HPDE6-E6E7 (cell line): ENCODE measurements at regions not wholly inside any gene's neighbourhood (a gene's known extent, or its start where the extent isn't known, plus 50 kb on each side); places are given as distances from the start of the nearest gene placed in this dataset.
"Not testable (repeated sequence)": the region's sequence is repeated elsewhere in the genome, so short reads cannot be mapped to it uniquely, and the experiment has no call there.

ENCODE experiments used
- DNase-seq: peaks from one replicate; pipeline ENCODE4 v3.0.0; 2011; ENCODE audit warnings: missing footprints; ENCODE audit errors: extremely low spot score

- not testable (repeated sequence) for DNase-seq
These were observed 306.4 kb downstream of the SEMA3D start for GRCh38 chr7:84880326-84880997.

GRCh38 chr7:84879570-84880325 lies 307.1 kb downstream of the SEMA3D start:
- DNase-seq = no peak

GRCh38 chr7:84877943-84878570 lies 308.8 kb downstream of the SEMA3D start:
- DNase-seq = no peak

DNA sequence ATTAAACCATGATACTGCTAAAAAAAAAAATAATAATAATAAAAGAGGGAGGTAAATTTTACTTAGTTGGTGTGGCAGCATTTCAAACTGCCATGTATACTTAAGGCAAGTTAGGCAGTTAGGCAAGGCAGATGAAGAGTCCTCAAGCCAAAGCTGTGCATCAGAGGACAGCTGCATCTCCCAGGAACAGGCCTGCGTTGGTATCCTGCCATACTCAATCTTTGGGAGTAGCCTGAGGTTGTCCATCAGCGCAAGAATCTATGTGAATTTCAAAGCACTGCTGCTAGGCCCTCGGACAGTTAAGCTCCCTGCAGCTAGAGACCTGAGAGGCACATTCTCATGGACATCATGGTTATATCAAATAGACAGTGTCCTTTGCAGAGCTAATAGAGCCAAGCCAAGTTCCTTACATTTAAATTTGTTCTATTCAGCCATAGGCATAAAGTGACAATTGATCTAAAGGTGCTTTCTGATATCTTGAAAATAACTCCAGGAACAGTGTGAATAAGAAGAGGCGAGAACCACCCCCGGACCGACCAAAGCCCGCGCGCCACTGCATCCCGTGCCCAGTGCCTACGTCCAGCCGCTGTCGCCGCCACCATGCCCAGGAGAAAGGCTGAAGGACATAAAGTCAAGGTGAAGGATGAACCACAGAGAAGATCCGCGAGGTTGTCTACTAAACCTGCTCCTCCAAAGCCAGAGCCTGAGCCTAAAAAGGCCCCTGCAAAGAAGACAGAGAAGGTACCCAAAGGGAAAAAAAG lies 310.6 kb downstream of the SEMA3D start:
- no peak for DNase-seq

- DNase-seq = no peak
These were observed 321.3 kb downstream of the SEMA3D start for GRCh38 chr7:84865560-84865959.

- no peak for DNase-seq
These were observed 329.5 kb downstream of the SEMA3D start for GRCh38 chr7:84857336-84857735.

DNA sequence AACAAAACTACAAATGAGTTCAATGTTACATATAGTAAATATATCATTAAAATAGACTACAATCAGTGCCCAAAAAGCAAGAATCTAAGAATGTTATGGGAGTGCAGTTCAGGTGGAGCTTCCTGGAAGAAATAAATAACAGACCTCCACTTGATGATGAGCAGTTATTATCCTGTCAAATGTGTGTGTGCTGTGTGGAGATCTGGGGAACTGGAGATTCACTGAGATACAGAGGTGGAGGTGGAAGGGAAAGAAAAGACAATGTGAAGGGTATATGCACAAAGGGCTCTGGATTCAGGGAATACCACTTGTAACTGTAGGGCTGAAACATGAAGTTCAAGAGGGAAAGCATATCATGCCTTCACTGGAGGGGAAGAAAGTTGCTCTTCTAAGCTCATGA lies 331.1 kb downstream of the SEMA3D start:
- no peak for DNase-seq

GRCh38 chr7:84848974-84849372 lies 337.9 kb downstream of the SEMA3D start:
- DNase-seq = not testable (repeated sequence)

DNA sequence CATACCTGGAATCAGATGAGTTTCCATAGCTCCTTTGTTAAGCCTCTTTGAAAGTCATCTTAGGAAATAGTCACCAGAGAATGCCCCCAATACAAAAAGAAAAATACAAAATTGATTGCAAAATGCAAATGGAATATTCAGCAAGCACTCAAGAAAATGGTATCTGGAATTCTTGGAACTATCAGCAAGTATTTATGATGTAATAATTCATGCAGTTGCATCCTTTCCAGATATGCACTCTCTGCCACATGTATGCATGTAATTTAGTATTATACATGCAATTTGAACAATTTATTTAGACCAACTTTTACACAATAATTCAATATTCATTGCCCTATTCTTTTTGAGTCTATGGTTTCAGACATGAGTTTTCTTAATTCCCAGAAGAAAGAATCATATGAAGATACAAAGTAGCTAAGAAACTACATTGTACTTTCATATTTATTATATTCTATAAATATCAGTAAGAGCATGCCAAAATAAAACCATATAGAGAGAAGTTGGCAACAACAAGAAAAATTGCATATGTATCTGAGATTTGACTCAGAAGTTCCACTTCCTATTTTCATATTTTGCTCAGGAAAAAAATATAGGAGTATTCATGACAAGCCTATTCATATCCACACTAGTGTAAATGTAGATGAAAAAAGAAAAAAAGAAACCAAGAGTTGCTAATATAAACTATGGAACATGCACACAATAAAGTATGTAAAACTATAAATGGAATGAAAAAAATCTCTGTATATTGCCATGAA lies 338.5 kb downstream of the SEMA3D start:
- DNase-seq = no peak

DNA sequence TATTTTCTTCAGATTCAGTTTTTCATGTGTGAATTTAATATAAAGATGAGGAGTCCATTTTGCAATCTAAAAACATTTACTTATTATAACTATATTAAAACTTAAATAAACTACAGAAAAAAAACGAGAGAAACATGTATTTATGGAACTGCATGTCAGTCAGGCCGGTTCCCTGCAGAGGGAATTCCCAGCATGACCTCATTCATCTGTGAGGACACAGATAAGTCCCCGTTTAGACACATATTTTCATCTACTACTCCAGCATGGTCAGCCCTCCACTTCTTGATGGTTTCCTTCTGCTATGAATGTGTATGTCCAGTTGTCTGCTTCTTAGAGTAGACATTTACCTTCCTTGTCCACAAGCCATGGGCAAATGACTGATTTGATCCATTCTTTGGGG lies 339.1 kb downstream of the SEMA3D start:
- no peak for DNase-seq

DNA sequence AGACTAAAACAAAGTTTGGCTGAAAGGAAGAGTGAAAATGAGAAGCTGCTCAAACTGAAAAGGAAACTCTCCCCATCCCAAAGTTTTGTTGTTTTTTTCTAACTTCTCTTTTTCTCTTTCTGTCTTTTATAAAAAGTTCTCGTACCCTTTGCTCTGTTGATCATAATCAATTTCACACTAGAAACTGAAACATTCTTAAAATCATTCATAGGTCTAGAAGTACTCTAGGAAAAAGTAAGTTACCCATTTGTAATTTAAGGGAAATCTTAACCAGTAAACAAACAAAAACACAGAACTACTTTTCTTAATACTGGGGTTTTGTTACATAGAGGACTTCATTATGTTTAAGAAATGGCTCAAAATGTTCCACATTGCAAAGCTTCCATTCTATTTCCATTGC lies 339.8 kb downstream of the SEMA3D start:
- DNase-seq = no peak

GRCh38 chr7:84845971-84846370 lies 340.9 kb downstream of the SEMA3D start:
- DNase-seq = no peak

- DNase-seq = no peak
These were observed 342.1 kb downstream of the SEMA3D start for GRCh38 chr7:84844771-84845170.

- no peak for DNase-seq
These were observed 345.0 kb downstream of the SEMA3D start for GRCh38 chr7:84841809-84842208.

DNA sequence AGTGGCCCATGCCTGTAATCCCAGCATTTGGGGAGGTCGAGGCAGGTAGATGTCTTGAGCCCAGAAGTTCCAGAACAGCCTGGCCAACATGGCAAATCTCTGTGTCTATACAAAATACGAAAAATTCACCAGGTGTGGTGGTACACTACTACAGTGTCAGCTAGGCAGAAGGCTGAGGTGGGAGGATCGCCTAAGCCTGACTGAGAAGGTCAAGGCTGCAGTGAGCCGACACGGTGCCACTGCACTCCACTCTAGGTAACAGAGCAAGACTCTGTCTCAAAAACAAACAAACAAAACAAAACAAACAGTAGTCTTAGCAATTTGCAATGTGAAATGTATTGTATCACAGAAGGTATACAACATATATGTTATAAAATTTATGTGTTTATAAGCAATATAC lies 348.0 kb downstream of the SEMA3D start:
- no peak for DNase-seq

DNA sequence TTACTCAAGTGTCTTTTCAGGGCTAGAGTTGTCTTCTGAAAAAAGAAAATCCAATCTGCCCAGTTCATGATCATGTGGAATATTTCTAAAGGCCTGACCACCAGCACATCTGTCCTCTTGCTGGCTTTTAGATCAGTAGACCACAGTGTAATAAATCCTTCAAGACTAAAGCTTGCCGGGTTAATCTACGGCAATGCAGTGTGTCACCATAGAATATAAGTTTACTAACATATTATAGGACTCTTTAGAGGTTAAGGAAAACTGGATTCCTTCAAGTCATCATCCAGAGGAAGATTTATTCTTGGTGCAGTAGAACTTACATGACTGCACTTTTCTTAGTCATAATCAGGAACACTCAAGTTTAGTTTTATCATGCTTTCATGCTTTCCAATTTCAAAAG lies 349.5 kb downstream of the SEMA3D start:
- no peak for DNase-seq

- no peak for DNase-seq
These were observed 357.1 kb downstream of the SEMA3D start for GRCh38 chr7:84829719-84830118.

- no peak for DNase-seq
These were observed 362.7 kb downstream of the SEMA3D start for GRCh38 chr7:84824057-84824651.

DNA sequence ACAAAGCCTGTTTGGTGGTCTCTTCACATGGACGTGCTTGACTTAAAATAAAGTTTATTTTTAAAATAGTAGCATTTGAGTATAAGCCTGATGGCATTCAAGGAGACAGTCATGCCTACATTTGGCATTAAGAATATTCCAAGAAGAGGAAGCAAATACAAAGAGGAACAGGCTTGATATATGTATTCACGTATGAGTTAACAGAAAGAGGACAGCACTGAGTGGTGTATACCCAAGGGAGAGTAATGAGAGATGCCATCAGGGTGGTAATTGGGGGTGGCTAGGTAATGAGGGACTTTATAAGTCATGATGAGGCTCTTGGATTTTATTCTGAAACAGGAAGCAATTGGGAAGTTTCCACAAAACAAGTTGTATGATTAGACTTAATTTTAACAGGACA lies 363.3 kb downstream of the SEMA3D start:
- DNase-seq = no peak

DNA sequence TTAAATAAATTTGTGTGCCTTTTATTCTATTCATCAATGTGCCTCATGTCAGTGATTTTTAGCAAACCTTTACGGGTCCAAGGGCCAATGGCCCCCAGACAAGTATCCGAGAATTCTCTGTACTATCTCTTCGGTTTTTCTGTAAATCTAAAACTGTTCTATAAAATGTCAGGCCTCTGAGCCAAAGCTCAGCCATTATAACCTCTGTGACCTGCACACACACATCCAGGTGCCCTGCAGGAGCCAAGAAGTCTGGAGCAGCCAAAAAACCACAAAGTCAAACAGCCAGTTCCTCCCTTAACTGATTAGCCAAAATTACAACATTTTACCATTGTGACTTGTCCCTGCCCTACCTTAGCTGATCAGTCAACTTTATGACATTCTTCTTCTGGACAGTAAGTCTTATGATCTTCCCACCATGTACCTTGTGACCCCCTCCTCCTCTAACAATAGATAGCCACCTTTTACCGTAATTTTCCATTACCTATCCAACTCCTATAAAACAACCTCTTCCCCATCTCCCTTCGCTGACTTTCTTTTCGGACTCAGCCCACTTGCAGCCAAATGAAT lies 363.8 kb downstream of the SEMA3D start:
- no peak for DNase-seq
